ENCODE measurements at regions not wholly inside any gene's neighbourhood (a gene's known extent, or its start where the extent isn't known, plus 50 kb on each side); places are given as distances from the start of the nearest gene placed in this dataset.

DNA sequence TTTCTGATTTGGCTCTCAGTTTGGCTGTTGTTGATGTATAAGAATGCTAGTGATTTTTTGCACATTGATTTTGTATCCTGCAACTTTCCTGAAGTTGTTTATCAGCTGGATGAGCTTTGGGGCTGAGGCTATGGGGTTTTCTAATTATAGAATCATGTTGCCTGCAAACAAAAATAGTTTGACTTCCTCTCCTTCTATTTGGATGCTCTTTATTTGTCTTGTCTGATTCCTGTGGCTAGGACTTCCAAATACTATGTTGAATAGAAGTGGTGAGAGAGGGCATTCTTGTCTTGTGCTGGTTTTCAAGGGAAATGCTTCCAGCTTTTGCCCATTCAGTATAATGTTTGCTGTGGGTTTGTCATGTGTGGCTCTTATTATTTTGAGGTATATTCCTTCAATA is 734.7 kb upstream of the FAM241A start:
- no peak overlapping the region for H2BK5ac ChIP-seq (ENCODE audit: low read depth, low read length)
- FAIRE-seq (no peak), DNase-seq (ENCODE audit: low read depth in 1 of 2, low spot score in 2 of 2) (no peak)
- H3K9me3 ChIP-seq (ENCODE audit: insufficient read depth in 2 of 2, low read depth in 1 of 2, low read length in 1 of 2) = no peaks in the 10 kb centered on the region
- H3K4me2 ChIP-seq (ENCODE audit: insufficient read depth in 1 of 2, low read depth in 2 of 2, low read length in 2 of 2) = no peak overlapping the region
- no peaks in the 10 kb centered on the region for H4K20me1 ChIP-seq (replicated peaks in 1 of 2; ENCODE audit: control insufficient read depth in 1 of 2, insufficient read depth in 2 of 2, low read length in 2 of 2)
- ChIA-PET CTCF (ENCODE audit: partially characterized antibody) (interaction anchor here (1.2 kb wide), 1 partner anchor 12 kb away, joined by 3 read pairs; no protein-coding TSS in a partner anchor), POLR2A (ENCODE audit: partially characterized antibody) (no interaction called here)
- no peak overlapping the region for H3K23ac ChIP-seq (ENCODE audit: insufficient read length)
- H3K4me1 ChIP-seq (replicated peaks in 1 of 4; ENCODE audit: control insufficient read depth in 3 of 4, insufficient read depth in 4 of 4, low read length in 3 of 4) = no peaks in the 10 kb centered on the region
- H2BK15ac ChIP-seq (ENCODE audit: low read length) = no peak overlapping the region
- H3K9ac ChIP-seq (replicated peaks in 1 of 4; ENCODE audit: extremely low read depth in 1 of 4, low read depth in 3 of 4, low read length in 3 of 4) = no peak overlapping the region
- no peaks in the 10 kb centered on the region for H3K23me2 ChIP-seq (ENCODE audit: low read depth, low read length)
- no peak overlapping the region for H2BK120ac ChIP-seq (replicated peaks; ENCODE audit: low read depth, low read length)
- H2AK5ac ChIP-seq (ENCODE audit: low read depth, low read length) = no peak overlapping the region
- H2BK20ac ChIP-seq (ENCODE audit: low read length) = no peak overlapping the region
- no peaks in the 10 kb centered on the region for H3K36me3 ChIP-seq (ENCODE audit: control insufficient read depth in 2 of 4, insufficient read depth in 4 of 4, low read length in 3 of 4)
- H4K8ac ChIP-seq (ENCODE audit: extremely low read depth, insufficient read depth, low read length) = no peak overlapping the region
- H4K91ac ChIP-seq (replicated peaks; ENCODE audit: insufficient read length, low read length) = no peak overlapping the region
- no peaks in the 10 kb centered on the region for H3K27me3 ChIP-seq (replicated peaks in 1 of 4; ENCODE audit: control insufficient read depth in 3 of 4, extremely low read depth in 1 of 4, insufficient read depth in 3 of 4, low read length in 3 of 4)
- H3K18ac ChIP-seq (ENCODE audit: extremely low read depth, low read length) = no peak overlapping the region
- no peak overlapping the region for H3K14ac ChIP-seq (ENCODE audit: insufficient read length)
- no peaks in the 10 kb centered on the region for H3K79me1 ChIP-seq (ENCODE audit: low read depth, low read length)
- no peak overlapping the region for H3K56ac ChIP-seq (replicated peaks; ENCODE audit: insufficient read length, low read depth, low read length)
- H4K5ac ChIP-seq (ENCODE audit: insufficient read length, low read depth, low read length) = no peak overlapping the region
- H3K27ac ChIP-seq (ENCODE audit: low read depth, low read length) = no peak overlapping the region
- H3K79me2 ChIP-seq (ENCODE audit: control insufficient read depth in 1 of 2, insufficient read depth in 2 of 2, low read length in 2 of 2) = no peaks in the 10 kb centered on the region
- no peak overlapping the region for H2AFZ ChIP-seq (ENCODE audit: low read length)
- H2BK12ac ChIP-seq (ENCODE audit: low read depth, low read length) = no peak overlapping the region
- no peak overlapping the region for H3K4me3 ChIP-seq (ENCODE audit: extremely low read depth in 1 of 4, insufficient read depth in 2 of 4, low read depth in 3 of 4, low read length in 4 of 4)
- no peak overlapping the region for H3K4ac ChIP-seq (replicated peaks; ENCODE audit: insufficient read length, low read depth, low read length)
- TF ChIP-seq BRCA1 (IDR thresholded peaks at IDR 0.05; ENCODE audit: low read depth, low read length) = no peak
- no peak for TF ChIP-seq GTF2F1 (IDR thresholded peaks at IDR 0.05; ENCODE audit: borderline replicate concordance, low read depth, low read length)
- no peak for TF ChIP-seq CHD1 (IDR thresholded peaks at IDR 0.05; ENCODE audit: low read depth, low read length)
- no peak for TF ChIP-seq CREB1 (IDR thresholded peaks at IDR 0.05)
- TF ChIP-seq HDAC6 (IDR thresholded peaks at IDR 0.05; ENCODE audit: low read depth, low read length) = no peak
- no peak for TF ChIP-seq POLR2A (IDR thresholded peaks at IDR 0.05; ENCODE audit: control extremely low read depth in 1 of 2, low read depth in 2 of 2, low read length in 2 of 2)
- TF ChIP-seq GABPA (IDR thresholded peaks at IDR 0.05; ENCODE audit: borderline replicate concordance, insufficient read depth, low read length) = no peak
